GF-D8 (cell line): ENCODE measurements at regions not wholly inside any gene's neighbourhood (a gene's known extent, or its start where the extent isn't known, plus 50 kb on each side); places are given as distances from the start of the nearest gene placed in this dataset.
"Not testable (repeated sequence)": the region's sequence is repeated elsewhere in the genome, so short reads cannot be mapped to it uniquely, and the experiment has no call there.

Source experiments
- DNase-seq: peaks from one replicate; lab custom pipeline; 2025; lab: John Stamatoyannopoulos, UW

- DNase-seq = no peak
Observed at GRCh38 chr3:82618594-82618993, 857.1 kb upstream of the GBE1 start.

- no peak for DNase-seq
Observed at GRCh38 chr3:82610236-82610635, 848.8 kb upstream of the GBE1 start.

GRCh38 chr3:82607391-82607790, 845.9 kb upstream of the GBE1 start:
- DNase-seq = no peak

- DNase-seq = no peak
Observed at GRCh38 chr3:82596805-82597204, 835.4 kb upstream of the GBE1 start.

GRCh38 chr3:82595530-82595929, 834.1 kb upstream of the GBE1 start:
- DNase-seq = no peak

GRCh38 chr3:82587174-82587573, 825.7 kb upstream of the GBE1 start:
- DNase-seq = no peak

- no peak for DNase-seq
Observed at GRCh38 chr3:82586414-82586813, 825.0 kb upstream of the GBE1 start.

- not testable (repeated sequence) for DNase-seq
Observed at GRCh38 chr3:82586002-82586401, 824.6 kb upstream of the GBE1 start.

- DNase-seq = not testable (repeated sequence)
Observed at GRCh38 chr3:82585591-82585990, 824.1 kb upstream of the GBE1 start.

- not testable (repeated sequence) for DNase-seq
Observed at GRCh38 chr3:82584861-82585260, 823.4 kb upstream of the GBE1 start.

GRCh38 chr3:82584415-82584814, 823.0 kb upstream of the GBE1 start:
- not testable (repeated sequence) for DNase-seq

GRCh38 chr3:82581350-82581749, 819.9 kb upstream of the GBE1 start:
- no peak for DNase-seq

GRCh38 chr3:82572721-82573120, 811.3 kb upstream of the GBE1 start:
- no peak for DNase-seq

GRCh38 chr3:82568776-82569338, 807.4 kb upstream of the GBE1 start:
- DNase-seq = no peak

GRCh38 chr3:82567029-82567600, 805.7 kb upstream of the GBE1 start:
- DNase-seq = no peak

GRCh38 chr3:82562896-82563295, 801.5 kb upstream of the GBE1 start:
- no peak for DNase-seq

- no peak for DNase-seq
Observed at GRCh38 chr3:82561784-82562183, 800.3 kb upstream of the GBE1 start.

GRCh38 chr3:82558081-82558480, 796.6 kb upstream of the GBE1 start:
- DNase-seq = no peak

- no peak for DNase-seq
Observed at GRCh38 chr3:82556113-82556512, 794.7 kb upstream of the GBE1 start.

GRCh38 chr3:82542556-82542955, 781.1 kb upstream of the GBE1 start:
- not testable (repeated sequence) for DNase-seq

- no peak for DNase-seq
Observed at GRCh38 chr3:82521657-82522056, 760.2 kb upstream of the GBE1 start.

- DNase-seq = no peak
Observed at GRCh38 chr3:82520846-82521245, 759.4 kb upstream of the GBE1 start.

- DNase-seq = no peak
Observed at GRCh38 chr3:82509951-82510603, 748.6 kb upstream of the GBE1 start.
